GM19239 (cell line): ENCODE measurements at regions not wholly inside any gene's neighbourhood (a gene's known extent, or its start where the extent isn't known, plus 50 kb on each side); places are given as distances from the start of the nearest gene placed in this dataset.

ENCODE experiments used
- DNase-seq: peaks from one replicate; pipeline ENCODE4 v3.0.0; 2011; ENCODE audit warnings: low spot score; ENCODE audit not compliant: insufficient read length
- FAIRE-seq: peaks from 2 replicates; lab custom pipeline; 2011; peaks lifted over from hg19 to GRCh38; lab: Jason Lieb, UNC

DNA sequence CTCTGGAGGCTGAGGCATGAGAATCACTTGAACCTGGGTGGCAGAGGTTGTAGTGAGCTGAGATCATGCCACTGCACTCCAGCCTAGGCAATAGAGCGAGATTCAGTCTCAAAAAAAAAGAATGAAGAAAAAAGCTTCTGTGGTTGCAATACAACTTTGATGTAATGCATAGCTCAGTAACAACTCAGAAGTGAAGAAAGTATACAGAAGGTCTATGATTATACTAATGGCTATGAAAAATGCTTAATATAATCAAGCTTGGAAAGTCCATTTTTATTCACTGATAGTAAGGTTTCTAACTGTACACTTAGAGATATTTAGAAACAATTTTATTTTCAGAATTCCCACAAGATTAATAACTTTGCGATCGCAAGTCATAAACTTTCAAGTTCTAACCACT, 88.2 kb upstream of the FRMD6 start:
- no peak for DNase-seq
- FAIRE-seq: no peak

DNA sequence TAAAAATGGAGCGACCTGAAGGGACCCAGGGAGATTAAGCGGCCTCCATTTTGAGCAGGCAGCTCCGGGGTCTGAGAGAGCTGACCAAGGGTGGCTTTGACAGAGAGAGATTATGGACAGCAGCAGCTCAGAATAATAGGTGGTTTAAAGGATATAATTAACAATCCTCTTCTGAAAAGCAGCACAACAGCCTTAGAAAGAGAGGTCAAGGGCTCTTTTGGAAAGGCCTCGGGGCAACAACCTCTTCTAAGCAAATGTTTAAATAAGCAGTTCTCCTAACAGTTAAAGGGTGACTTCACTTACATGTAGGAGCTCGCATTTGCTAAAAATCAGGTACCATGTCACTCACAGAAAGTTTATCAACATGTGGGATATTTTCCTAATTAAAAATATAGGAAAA, 87.2 kb upstream of the FRMD6 start:
- FAIRE-seq (no peak), DNase-seq (no peak)

DNA sequence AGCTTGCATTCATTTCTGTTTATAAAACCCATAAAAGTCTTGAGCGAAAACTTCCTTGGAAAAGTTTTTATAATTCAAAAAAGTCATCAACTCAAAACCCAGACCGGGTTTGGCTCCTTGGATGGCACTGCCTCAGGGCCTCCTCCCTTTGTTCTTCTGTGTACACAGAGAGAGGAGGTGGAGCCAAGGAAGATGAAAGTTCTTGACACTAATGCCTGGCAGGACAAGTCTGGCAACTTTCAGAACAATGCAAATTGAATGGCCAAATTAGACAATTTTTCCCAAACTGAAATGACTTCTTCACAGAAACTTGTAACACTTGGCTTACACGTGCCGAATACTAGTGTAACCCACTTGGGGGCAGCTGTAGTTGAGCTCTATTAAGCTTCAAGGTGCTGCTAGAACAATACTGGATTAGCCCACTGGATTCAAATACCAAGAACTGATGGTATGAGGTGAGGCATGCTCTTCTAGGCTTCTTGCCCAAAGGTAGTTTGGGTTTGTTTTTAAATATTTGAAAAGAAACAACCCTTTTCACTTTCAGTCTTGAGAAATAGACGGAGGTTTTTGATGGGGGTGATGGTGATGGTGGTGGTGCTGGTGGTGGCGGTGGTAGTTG, 86.6 kb upstream of the FRMD6 start:
- FAIRE-seq: no peak
- no peak for DNase-seq

DNA sequence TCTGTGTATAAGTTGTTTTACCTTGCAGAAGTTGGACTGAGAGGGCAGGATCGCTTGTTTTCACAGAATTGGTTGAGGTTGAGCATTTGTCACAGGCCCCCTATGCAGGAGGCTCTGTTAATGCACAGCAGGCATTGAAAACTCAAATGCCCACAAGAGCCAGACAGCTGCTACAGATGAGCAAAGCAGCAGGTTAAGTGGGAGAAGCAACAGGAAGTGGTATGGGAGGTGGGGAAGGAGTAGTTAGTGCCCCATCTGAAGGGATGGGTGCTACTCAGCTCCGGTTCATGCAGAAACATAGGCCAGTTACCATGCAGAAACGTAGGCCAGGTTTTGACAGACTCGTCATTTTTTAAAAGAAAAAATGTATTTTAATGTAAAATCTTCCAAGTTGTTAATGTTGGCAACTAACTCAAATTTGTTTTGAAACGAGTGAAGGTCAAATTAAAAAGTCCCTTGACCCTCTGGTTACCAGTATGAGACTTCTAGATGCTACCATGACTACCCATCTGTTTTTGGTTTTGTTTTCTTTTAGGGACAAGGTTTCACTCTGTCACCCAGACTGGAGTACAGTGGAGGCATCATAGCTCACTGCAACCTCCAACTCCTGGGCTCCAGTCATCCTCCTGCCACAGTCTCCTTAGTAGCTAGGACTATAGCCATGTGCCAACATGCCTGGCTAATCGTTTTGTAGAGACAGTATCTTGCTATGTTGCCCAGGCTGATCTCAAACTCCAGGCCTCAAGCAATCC, 84.7 kb upstream of the FRMD6 start:
- no peak for FAIRE-seq

DNA sequence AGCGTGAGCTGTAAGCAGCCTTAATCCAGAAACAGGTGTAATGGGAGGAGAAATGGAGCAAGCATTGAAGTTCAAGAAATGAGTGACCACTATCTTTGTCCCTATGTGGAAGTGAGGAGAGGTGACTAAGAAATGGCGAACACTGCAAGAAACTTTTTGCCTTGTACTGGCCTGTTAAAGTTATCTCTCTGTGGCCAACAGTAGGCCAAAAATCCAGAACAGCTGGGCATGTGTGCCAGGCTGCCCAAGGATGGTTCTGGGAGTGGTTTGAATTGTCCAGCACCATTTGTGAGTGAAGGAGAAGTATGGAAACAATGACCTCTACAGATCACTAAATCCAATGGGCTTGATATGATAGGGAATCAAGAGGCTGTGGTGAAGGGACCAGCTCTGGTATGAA, 83.3 kb upstream of the FRMD6 start:
- FAIRE-seq: no peak
- DNase-seq: no peak

More for the DNA sequence above, 84.7 kb upstream of the FRMD6 start:
- DNase-seq: no peak

DNA sequence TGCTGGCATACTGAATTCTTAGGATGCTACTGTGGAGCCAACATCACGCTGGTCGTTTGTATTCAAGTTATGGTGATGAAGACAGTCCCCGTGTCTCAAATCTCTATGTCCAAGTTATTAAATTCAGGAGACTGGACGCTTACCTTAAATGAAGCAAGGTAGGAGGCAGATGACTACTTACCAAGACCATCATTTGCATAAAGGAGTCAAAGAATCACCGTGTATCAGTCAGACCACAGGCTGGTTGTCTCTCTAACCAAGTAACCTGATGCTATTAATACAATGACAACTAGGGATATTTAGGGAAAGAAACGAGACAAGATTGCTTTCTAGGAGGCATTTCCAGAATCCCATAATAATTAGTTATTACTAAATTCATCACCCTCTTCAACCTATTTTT, 78.1 kb upstream of the FRMD6 start:
- DNase-seq (no peak), FAIRE-seq (no peak)

DNA sequence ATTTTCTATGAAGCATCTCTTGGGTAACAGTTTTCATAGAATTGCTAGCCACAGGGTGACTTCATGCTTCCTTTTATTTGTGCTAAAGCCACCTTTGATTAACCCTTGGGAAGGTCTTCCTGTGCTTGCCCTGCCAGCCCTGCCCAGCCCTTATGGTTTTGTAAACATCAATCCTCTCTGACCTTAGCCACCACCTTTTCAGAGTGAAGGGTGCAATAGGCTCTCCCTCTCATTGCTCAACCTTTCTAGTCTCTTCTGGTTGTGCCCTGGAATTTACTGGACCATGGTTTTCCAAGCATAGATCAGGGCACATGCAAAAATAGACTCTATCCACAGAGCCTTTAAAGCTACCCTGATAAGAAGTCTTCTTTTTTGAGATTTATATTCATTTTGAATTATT, 77.7 kb upstream of the FRMD6 start:
- DNase-seq: no peak
- FAIRE-seq: no peak

DNA sequence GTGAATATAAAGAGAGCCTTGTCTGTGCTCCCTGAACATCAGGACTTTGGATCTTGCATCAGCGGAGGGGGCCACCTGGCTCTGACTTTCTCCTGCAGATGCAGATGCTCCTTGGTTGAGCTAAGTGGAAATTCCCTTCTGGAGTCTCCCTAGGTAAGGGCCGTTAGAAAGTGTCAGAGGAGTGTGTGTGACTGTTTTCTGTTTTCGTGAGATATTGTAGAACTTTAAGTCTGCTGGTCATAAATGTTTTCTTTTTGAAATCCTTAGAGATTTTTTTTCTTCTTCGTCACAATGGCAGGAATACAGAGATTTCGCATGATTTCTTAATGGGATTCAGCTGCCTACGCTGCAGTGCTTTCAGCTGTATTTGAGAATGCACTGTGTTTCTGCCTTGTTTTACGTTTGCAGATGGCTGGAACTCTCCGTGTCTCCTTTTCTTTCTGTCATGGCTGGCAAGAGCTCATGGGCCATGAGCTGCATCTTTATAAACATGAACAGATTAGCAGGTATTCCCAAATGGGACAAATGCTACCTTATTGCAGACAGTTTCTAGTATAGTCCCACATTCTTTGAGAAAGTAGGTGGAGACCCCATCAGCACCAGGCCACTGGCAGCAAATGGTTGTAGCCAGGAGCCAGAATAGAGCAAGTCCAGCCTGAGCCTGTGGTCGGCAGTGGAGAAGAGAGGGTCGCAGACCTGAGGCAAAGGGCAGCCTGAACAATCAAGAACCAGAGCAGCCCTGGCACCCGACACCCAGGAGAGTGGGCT, 76.2 kb upstream of the FRMD6 start:
- no peak for DNase-seq
- FAIRE-seq: no peak

DNA sequence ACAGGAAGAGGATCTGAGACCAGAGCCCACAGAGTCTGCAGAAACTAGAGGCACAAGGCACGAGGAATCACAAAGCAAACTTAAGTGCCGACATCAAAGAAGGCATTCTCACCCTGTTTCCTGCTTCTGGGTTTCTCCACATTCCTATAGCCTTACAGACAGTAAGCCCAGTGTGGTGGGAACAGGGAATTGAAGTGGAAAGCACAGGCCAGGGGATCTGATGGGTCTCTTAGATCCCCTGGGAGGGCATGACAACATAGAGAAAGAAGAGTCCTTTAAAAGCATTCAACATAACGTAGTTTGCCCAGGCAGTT, 75.6 kb upstream of the FRMD6 start:
- no peak for FAIRE-seq
- DNase-seq: no peak

DNA sequence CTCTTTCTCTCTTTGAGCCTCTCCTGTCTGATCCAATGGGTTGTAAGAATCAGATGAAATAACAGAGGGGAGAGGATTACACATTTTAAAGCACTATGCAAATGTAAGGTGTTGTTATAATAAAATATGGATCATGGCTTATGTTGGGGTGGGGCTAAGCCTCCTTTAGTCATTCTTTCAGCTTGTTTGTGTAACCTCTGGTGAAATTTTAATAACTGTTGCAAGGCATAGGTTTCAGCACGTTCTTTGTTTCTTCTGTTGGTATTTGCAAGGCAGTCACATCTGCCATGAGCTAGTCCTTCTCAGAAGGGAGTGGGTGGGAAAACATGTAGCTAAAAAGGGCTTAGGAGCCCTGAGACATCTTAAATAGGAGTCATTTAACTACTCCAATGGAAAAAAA, 74.8 kb upstream of the FRMD6 start:
- FAIRE-seq: no peak
- DNase-seq: no peak

DNA sequence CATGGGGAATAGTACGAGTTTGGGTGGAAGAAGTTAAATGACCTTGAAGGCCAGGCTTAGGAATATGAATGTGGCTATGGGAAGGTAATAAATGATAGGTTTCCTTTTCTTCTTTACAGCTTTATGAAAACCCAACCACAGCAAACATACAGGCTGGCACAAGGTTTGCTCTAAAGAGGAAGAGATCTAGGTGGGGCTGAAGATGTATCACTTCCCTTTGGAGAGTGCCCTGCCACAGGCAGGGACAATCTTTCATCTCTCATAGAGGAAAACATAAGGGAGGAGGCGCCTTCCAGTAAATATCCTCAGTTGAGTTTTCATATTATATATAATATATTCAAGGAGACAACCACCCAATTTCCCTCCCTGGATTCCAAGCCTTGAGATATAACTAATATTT, 72.9 kb upstream of the FRMD6 start:
- FAIRE-seq: no peak
- DNase-seq: no peak

DNA sequence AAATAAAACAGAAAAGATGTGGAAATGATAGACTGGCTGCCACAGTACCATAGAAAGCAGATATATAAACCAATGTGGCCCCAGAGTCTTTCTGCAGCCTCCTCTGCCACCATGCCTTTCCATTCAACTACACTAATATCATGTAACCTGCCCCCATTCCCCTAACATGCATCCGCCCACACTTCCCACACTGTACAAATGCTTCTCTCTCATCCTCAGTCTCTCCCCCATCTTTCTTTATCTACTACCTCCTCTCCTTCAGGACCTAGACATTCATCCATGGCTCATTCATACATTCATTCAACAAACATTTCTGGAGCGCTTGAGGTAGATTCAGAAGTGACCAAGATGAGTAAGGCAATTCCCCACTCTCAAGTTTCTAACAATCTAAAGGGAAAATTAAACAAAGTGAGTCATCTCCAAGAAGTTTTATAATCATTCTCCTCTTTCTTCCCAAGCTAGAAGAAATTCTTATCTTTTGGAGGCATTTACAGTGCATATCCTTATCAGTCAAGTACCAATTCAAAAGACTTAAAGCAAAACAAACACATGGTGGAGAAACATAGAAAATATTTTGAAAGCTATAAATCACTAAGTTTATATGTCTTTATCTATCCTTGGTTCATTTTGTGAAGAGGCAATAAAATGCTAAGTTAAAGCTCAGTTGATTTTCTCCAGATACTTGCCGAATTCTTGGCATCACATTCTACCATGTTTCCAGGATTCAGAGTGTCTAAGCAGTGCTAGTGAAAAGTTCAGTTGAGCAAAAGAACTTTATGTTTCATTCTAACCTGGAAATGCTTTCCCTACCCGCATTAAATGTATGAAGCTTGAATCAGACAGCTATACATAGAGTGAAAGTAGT, 70.5 kb upstream of the FRMD6 start:
- FAIRE-seq (no peak), DNase-seq (no peak)

DNA sequence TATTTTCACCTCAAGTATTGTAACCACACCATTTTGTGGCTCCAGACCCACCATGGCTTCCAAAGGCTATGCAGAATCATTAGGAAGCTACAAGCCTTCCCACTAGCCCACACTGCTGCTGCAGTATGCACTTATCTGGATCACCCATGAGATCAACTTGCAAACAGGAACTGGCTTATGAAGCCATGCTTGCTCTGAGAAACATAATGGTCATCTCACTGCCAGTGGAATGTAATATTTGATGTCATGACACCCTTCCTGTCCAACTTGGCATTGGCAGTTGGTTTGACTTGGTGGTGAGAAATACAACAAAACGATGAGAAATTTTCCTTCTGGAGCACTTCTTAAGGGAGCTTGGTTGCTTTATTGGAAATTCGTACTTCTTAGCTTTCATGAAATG, 69.3 kb upstream of the FRMD6 start:
- DNase-seq (no peak), FAIRE-seq (no peak)

DNA sequence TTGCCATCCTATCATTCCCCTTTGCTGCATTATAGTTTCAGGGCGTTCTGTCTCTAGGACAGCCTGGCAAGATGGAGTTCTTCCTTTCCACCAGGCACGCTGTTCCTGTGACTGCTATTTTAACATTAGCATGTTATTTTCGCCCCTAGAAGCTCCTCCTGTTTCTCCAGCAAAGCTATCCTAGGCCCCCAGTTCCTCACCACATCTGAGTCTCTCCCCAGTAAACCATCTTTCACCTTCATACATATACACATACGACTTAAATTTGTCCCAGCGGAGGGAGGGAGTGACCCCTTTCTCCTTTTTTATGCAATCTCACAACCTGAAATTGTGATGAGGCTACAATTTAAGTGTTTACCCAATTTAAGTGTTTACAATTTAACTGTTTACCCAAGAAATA, 66.7 kb upstream of the FRMD6 start:
- FAIRE-seq: no peak

DNA sequence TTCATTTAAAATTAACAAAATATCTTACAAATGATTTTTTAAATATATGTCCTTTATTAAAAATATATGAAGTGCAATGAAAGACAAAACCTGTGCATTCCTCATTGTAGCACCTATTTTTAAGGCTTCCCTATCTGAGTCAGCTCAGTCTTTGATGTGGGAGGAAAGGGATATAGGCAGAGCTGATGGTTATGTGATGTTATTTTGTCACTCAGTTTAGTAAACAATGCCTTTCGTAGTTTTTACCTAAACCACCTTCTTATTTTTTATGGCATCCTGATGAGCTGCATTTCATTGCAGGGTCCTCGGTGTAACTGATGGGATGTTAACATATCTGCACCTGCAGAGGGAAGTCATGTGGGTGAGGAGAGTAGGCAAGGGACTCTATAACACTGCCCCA, 58.9 kb upstream of the FRMD6 start:
- no peak for DNase-seq
- no peak for FAIRE-seq

More for the DNA sequence above, 66.7 kb upstream of the FRMD6 start:
- DNase-seq: no peak

DNA sequence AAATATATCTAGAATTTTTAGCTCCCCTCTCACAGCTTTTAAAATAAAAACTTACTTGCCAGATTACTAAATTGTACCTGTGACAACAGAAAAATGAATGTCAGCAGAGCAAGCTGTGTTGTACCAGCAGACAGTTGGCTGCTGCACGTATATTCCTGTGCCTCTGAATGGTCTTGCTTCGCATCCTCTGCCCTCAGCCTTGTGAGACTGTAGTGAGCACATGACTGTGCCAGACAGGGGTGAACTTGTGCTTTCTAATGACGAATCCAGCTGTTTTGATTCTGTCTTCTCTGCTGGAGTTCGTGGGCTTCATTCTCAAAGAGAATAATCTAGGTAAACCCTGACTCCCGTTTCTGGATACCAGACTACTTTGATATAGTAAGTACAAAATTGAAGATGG, 58.3 kb upstream of the FRMD6 start:
- DNase-seq (no peak), FAIRE-seq (no peak)

DNA sequence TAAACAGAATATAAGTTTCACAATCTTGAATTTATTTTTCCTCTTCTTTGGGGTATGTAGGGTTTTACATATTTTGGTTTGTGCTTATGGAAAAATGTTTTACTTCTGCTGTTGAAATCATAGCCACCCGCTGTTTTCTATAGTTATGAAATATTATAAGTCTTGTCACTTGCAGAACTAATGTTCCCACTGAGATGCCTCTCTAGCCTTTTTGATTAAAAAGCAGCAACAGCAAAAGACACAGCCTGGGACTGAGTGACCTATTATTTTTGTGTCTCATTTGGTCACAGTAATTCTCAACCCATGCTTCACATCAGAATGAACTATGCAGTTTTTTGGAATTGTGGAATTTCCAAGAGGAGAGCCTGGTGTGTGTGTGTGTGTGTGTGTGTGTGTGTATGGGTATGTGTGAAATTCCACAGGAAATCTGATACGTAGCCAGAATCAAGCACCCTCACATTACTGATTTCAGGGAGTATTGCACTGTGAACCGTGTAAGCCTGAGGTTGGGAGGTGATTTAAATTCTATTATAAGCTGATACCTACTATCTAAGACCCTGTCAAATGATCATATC, 55.7 kb upstream of the FRMD6 start:
- FAIRE-seq (no peak), DNase-seq (no peak)

DNA sequence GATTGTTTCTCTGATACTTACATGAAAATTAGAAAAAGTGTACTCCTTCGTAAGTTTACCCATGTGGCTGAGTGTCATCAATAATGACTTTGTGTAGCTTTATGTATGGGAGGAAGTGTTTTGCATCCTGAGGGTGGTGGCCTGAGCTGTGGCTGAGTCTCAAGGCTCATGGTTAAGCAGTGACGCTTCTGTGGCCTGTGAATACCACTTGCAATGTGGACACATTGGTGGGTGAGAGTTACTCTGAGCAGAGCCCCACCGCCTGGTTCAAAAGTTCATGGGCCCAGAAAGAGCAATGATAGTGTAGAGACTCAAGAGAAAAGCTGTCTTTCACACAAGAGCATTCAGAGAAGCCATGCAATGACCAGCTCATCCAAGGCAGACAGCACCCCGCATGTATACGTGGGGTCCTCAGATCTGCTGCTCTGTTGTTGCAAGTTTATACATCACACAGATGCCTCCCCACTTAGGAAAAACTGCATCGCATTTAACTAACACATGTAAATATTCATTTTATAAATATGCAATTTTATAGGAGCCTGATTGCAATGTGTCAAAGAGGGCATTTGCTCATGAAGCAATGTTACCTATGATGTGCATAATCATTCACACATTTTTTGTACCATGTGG, 55.1 kb upstream of the FRMD6 start:
- DNase-seq (no peak), FAIRE-seq (no peak)

DNA sequence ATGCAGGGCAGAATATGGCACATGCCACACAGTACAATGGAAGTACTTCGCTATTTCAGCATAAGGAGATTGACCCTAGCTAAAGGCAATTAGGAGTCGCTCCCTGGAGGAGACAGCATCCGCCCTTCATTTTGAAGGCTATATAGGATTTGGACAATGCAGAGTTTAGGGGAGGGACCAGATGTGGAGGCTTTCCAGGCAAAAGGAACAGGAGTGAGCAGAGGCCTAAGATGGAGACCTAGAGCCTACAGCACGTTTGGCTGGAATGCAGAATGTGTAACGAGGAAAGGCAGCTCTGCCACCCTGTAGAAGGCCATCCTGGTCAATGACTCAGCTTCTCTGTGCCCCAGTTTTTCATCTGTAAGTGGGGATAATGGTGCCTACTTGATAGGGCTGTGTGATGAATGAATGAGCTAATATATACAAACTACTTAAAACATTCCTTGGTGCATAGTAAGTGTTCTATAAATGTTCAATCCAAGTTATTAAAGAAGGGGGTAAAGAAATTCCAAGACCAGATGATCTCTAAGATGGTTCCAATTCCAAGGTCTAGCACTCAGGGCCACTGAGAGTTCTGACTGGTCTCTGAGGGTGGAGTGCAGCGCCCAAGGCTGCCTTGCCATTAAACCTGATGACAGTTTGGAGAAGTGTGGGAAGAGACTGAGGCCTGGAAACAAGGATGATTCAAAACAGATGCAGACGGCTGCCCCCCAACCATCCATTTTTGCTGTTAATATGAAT, 54.3 kb upstream of the FRMD6 start:
- FAIRE-seq (no peak), DNase-seq (no peak)
